ENCODE measurements at regions not wholly inside any gene's neighbourhood (a gene's known extent, or its start where the extent isn't known, plus 50 kb on each side); places are given as distances from the start of the nearest gene placed in this dataset.
"Not testable (repeated sequence)": the region's sequence is repeated elsewhere in the genome, so short reads cannot be mapped to it uniquely, and the experiment has no call there.

DNA sequence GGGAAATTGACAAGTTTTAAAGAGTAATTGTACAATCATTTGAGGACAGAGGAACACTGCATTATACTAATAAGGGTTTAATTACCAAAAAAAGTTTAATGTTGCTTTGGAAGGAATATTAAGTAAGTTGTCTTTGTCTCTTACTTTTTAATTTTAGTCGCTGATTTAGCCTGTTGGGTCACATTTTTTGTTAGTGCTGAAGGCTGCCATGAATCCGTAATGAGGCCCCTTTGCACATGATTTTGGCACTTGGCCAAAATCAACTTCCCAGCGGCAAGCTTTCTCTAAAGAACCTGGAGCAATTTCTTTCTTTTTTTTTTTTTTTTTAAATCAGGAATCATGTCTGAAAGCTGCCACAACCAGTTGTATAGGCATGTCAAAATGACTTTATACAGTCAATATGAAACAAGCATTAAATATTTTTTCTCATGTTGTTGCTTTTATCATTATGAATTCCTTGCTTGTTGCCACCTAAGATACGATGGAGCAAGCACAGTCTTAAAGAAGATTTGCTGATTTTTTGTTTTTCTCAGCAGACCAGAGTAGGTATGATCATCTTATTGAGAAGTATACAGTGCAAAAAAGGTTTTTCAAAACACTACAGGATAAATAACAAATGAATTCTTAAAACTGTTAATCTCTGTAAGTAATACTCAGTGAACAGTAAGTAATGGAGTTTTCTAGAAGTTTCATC, 690.4 kb downstream of the USP25 start:
- DNase-seq (ENCODE audit: low read depth in 2 of 2) = no peak

DNA sequence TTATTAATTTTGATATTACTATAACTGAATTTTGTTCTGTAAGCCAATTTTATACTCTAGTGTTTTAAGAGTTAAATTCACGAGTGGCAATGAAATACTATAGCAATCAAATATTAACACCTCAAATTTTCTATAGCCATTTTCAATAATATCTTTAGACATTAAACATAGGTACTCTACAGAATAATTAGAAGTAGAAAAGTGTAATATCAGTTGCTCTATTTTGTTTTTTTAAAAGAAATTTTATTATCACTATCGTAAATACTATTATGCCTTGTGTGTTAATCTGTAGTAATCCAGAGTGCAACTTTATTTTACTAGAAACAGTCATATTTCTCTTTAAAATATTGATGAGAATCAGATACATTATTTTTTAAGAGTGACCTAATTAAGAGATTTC, 691.2 kb downstream of the USP25 start:
- DNase-seq (ENCODE audit: low read depth in 2 of 2) = no peak

DNA sequence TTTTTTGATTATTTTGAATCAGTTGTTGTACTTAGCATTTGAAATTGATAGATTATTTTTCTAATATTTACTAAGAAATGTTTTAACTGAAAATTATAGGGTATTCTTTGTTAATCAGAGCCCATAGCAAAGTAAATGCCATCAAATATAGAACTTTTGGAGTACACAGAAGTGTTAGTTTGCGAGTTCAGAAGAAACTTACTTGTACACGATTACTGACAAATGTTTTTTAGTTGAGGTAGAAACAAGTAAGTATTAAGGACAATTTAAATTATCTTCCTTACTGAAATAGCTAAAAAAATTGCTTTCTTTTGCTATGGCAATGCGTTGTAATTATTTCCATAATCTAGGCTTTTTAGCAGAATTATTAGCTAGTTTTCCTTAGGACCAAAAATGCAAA, 692.2 kb downstream of the USP25 start:
- DNase-seq (ENCODE audit: low read depth in 2 of 2) = no peak

DNA sequence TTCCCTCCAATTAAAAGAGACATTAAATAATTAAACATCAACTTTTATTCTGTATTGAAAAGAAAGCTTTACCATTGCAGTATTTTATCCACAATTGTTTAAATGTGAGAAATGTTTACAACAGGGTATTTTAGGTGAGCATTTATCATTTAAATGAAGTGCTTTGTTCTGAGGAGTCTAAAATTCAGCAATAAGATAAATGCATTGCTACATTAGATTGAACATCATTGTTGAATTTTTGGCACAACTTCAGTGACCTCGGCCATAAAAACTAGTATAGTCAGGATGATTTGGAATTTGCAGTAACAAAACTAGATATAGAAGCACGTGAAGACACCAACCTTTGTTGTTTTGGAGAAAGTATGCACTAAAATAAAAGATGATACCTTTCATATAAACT, 692.9 kb downstream of the USP25 start:
- no peak for DNase-seq (ENCODE audit: low read depth in 2 of 2)

DNA sequence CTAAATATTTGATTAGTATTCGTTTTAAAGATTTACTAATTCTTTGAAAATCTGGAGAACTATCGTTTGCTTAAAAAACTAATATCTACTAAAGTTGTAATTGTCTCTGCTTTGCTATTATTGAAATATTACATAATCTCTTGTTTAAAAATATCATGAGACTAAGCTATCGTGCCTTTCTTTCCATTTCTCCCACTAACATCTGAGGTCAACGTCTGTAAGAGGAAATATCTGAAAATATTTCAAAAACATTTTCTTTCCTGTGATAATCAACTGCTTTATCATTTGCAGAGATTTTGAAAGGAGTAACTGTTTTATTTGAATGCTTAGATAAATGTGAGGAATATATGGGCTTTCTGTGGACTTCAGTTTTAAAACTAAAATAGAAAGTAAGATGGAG, 694.1 kb downstream of the USP25 start:
- no peak for DNase-seq (ENCODE audit: low read depth in 2 of 2)

DNA sequence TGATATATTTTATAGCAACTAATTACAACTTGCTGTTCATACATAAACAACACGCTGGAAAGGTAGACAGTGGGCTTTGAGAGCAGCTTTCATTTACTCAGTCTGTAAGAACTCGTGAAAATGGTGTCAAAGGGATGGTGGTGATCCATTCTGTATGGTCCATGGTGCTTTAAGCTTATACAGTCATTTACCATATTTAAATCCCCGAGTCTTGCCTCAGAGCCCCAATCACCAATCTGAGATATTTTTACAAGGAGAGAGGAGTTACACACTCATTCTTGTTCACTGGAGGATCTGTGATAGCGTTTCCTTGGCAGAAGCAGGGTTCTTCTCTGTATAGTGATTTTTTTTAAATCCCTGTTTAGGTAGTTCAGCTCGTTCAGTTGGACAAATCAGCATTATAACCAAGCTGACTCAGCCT, 694.6 kb downstream of the USP25 start:
- no peak for DNase-seq (ENCODE audit: low read depth in 2 of 2)

DNA sequence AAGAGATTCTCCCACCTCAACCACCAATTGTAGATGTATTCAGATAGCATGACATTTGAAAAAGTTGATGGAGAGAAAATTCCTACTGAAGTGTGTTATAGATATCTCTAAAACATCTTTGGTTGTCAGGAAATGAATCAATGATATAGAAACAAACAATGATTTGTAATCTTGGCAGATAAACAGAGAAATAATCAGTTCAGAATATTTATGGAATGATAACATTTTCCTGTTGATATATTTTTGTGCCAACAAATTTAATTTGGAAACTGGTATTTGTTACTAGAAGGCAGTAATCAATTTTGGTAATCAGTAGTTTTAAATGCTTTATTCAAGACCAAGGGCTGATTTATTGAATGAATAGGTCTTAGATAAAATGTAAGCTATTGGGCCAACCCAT, 695.6 kb downstream of the USP25 start:
- no peak for DNase-seq (ENCODE audit: low read depth in 2 of 2)

DNA sequence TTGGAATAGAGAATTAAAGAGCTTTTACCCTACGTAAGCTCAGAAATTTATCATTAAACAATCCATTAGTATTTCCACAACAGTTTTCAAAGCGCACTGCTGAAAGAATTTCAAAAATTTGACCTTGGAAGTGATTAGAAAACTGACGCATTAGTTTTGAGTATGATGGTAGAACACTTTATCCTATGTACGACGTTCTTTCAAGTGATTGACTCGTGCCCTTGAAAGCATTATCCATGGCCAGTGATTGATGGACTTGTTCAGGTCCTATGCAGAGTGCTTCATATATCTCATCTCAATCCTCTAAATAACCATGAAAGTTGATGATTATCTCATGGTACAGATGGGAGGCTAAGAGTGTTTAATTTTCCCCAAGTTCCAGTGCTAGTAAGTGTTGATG, 697.2 kb downstream of the USP25 start:
- DNase-seq (ENCODE audit: low read depth in 2 of 2) = no peak

DNA sequence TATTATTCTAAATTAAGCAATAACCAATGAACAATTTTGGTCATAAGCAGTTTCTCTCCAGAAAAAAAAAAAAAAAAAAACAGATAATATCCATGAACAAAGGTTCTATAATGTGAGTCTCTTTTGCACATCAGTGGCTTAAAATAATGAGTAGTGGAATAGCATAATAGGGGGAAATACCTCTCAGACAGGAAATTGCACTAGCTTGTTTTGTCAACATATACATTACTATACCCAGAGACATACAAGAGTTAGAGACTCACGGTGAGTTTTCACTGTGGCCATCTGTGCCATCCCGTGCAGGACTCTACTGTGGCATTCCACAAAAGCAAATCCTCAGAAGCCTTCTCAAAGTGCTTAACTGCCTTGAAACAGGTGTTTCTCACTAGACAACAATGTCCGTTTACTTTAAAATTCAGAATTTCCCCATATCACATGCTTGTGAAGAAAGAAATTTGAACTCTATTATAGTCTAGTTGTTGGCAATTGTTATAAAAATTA, 697.9 kb downstream of the USP25 start:
- no peak for DNase-seq (ENCODE audit: low read depth in 2 of 2)

DNA sequence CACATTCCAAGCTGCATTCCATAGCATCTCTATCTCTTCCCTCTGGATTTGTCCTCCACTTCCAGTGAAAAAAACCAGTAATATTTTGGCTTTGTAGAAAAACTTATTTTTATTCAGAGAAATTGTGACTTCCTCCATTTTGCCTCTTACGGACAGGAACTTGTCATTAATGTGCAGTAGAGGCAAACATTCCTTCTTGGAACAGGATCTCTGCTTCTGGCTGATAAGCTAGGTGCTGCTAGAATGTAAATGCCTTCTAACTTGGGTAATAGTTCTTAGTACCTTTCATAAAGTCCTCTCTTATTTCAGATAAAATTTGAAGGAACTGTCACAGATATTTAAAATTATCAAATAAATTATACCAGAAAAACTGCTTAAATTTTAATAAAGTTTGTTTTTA, 707.8 kb downstream of the USP25 start:
- no peak for DNase-seq (ENCODE audit: low read depth in 2 of 2)

DNA sequence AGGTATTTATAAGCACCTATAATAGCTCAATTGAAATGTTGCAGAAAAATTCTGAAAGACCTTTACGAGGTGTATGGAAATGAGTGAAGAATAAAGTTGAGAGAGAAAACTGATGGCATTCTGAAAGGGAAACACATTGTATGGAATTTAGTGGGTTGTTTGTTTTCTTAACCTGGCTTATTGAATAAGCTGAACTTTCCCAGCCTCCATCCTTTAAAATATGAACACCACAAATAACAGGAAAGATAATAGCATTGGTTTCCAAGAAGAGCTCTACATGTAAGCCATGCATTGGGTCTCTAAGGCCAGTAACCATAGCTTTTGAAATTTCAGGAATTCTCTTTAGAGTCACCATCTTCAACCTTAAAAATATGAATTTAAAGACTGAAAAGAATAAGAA, 709.0 kb downstream of the USP25 start:
- no peak for DNase-seq (ENCODE audit: low read depth in 2 of 2)

DNA sequence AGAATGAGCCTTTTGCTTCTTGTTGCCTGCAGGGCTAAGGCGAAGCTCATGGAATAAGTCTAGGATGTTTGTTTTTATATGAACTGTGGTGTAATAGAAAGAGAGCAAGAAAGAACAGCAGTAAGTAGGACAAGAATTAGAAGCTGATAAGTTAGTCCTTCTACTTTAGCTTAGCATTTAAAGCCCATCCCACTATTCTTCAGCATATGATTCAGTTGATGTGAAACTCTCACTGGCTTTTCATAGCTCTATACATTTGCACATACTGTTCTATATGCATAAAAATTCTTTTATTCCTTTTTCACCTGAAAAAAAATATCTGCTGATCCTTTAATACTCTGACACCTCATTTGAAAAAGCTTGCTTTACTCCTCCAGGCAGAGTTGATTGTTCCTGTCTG, 712.0 kb downstream of the USP25 start:
- no peak for DNase-seq (ENCODE audit: low read depth in 2 of 2)

DNA sequence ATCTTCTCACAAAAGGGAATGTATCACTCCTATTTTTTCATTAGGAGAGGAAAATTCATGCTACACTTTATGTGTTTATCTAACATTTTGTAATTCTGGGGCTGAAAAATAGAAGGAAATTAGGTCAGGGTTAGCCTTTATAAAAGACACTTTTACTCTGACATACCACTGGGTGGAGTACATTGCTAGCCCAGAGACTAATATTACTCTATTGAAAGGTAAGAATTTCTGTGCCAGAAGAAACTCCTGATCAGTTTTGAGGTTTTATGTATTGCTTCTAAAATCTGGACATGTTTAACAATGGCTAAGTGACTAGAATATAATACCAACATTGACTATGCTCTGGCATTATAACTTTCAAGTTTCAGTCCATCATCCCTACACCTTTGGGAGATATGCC, 724.6 kb downstream of the USP25 start:
- DNase-seq (ENCODE audit: low read depth in 2 of 2) = no peak

DNA sequence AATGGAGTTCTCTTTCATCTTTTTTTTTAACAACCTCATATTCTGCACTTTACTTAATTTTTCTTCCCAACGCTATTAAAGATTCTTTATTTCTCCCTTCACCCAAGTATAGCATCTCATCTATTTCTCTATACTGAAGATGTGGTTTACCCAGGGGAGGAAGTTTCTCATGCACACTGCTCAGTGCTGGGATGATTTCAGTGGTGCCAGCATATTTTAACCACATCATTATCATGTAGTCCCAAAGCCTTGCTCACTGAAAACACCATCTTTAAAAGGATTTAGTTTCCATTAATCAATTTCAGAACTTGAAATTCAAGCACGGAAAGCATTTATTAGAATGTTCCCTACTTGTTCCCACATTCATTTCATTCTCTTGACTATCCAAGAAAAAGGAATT, 725.7 kb downstream of the USP25 start:
- DNase-seq (ENCODE audit: low read depth in 2 of 2) = no peak

DNA sequence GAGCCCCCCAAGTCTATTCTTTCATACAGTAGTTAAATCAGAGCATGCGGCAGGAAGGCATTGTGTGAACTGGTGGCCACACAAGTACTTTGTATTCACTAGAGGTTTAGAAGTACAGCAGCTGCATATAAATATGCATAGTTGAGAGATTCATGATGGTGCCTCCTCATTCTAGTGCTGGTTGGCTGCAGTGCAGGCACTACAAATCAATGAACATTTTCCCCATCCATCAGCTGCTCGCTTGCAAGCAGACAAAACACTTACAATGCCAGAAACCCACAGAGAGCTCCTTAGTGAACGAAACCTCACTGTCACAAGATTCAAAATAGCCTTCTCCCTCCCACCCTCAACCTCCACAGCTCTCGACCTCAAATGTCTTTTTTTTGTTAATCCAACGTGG, 726.2 kb downstream of the USP25 start:
- no peak for DNase-seq (ENCODE audit: low read depth in 2 of 2)

DNA sequence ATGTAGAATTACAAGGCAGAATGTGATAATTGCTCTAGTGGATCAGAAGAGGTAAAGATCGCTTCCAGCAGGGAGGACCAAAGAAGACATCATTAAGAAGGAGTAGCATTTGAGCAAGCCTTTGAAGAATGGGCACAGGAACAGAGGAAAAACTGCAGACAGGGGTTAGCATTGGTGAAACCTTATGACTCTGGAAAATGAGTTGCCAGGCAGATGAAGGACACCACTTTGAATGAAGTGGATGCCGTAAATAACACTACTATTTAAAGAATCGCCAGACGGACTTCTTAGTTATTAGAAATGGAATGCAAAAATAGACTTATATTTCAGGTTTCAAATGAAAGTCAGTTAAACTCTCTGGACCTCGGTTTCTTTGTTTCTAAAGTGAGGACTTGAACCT, 727.7 kb downstream of the USP25 start:
- DNase-seq (ENCODE audit: low read depth in 2 of 2) = no peak

DNA sequence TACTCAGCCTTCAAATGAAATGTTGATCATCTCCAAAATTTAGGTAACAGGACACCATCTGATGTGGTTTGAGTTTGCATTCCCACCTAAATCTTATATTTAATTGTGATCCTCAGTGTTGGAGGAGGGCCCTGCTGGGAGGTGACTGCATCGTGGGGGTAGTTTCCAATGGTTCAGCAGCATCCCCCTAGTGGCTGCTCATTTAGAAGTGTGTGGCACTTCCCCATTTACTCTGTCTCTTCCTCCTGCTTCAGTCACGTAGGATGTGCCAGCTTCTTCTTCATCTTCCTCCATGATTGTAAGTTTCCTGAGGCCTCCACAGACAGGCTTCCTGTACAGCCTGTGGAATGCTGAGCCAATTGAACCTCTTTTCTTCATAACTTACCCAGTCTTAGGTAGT, 731.2 kb downstream of the USP25 start:
- DNase-seq (ENCODE audit: low read depth in 2 of 2) = no peak

DNA sequence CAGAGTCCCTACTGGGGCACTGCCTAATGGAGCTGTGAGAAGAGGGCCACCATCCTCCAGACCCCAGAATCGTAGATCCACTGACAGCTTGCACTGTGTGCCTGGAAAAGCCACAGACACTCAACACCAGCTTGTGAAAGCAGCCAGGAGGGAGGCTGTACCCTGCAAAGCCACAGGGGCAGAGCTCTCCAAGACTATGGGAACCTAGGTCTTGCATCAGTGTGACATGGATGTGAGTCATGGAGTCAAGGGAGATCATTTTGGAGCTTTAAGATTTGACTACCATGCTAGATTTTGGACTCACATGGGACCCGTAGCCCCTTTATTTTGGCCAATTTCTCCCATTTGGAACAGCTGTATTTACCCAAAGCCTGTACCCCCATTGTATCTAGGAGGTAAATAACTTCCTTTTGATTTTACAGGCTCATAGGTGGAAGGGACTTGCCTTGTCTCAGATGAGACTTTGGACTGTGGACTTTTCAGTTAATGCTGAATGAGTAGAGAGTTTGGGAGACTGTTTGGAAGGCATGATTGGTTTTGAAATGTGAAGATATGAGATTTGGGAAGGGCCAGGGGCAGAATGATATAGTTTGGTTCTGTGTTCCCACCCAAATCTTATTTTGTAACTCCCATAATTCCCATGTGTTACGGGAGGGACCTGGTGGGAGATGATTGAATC, 734.6 kb downstream of the USP25 start:
- DNase-seq (ENCODE audit: low read depth in 2 of 2) = not testable (repeated sequence)

DNA sequence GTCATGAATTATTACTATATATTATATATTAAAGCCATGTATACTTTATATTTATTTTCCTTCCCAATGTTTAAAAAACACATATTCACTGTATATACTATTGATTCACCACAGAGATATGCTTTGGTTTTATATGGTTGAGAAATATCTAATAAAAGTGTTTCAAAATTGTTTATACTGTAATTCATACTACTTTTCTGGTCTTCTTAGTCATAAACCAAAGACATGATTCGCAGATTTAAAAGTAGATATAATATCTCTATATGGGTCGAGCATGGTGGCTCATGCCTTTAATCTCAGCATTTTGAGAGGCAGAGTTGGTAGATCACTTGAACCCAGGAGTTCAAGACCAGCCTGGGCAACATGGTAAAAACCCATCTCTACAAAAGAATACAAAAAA, 738.4 kb downstream of the USP25 start:
- DNase-seq (ENCODE audit: low read depth in 2 of 2) = no peak

DNA sequence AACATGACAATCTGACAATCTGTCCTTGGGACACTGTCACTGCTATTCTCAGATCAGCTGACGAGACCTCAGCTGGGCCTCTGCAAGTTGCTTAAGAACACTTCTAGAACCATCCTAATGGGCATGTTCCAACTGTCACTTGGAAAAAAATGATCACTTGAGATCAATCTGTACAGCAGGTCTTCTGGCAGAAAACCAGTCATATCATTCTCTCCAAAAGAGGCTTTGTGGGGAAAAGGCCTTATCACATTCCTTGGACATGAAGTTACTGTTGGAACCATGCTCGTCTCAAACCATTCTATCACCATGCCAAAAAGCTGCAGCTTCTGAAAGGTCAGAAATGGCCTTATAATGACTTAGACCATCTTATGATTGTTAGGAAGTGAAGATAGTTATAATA, 744.2 kb downstream of the USP25 start:
- DNase-seq (ENCODE audit: low read depth in 2 of 2) = no peak

DNA sequence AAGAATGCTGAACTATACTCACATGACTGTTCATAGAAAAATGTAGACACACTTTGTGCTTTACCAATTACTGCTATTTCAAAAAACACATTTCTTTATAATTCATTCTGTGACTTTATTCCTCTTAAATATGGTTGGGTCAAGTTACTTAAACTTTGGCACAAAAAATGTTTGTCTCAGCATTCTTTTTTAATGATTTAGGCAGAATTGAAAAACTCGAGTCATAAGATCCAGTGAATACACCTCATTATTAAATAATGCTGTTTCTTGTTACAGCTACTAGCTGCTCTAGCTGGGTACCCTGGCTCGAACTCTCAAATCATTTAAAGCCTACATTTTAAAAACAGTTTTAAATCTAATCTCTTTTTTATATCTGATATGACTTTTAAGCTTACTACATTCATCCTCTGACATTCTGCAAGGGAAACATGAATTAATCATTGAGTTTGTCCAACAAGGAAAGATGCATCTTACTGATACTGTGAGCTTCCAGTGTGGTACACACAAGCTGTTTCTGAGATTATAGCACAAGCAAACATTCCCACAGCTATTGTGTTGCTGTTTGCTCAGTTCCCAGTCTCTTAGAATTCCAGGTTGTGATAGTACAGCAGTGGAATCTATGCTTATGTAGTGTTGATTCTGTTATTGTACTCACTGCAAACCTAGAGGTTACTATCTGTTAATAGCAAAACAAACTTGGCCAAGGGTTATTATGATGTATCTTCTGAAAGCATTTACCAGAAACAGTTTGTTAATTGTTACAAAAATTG, 746.5 kb downstream of the USP25 start:
- DNase-seq (ENCODE audit: low read depth in 2 of 2) = no peak

DNA sequence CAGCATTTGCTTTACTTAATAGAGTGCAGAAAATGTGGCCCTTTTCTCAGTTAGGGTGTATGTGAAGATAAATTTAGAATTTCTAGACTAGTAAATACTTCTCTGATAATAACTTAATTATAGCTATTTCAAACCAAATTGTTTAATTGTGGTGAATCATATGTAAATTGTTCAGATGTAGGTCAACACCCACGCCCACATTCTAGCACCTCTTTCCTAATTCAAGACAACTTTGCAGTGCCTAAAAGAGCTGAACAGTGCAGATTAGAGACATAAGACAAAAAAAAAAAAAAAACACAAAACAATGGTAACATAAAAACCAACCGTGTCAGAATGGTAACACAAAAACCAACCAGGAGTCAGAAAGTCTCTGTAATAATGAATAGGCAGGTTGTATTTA, 758.3 kb downstream of the USP25 start:
- DNase-seq (ENCODE audit: low read depth in 2 of 2) = no peak

DNA sequence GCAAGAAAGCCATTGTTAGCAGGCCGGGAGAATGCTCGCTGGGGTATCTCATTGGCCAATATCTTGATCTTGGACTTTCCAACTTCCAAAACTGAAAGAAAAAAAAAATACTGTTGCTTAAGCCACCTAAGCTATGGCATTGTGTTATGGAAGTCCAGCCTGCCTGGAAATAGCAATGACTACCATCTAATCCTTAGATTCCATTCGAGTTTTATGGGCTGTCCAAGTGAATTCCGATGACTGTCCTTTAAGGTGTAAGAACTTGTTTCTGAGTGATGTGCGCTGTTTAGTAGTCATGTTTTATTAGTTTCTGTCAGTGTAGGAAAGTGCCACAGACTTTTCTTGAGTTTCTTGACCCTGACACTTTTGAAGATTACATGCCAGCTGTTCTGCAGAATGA, 762.6 kb downstream of the USP25 start:
- no peak for DNase-seq (ENCODE audit: low read depth in 2 of 2)

All from activated CD8-positive, alpha-beta memory T cell treated with anti-CD3 and anti-CD28 coated beads for 4 hours (primary cell).